ENCODE measurements at regions not wholly inside any gene's neighbourhood (a gene's known extent, or its start where the extent isn't known, plus 50 kb on each side); places are given as distances from the start of the nearest gene placed in this dataset.
"Not testable (repeated sequence)": the region's sequence is repeated elsewhere in the genome, so short reads cannot be mapped to it uniquely, and the experiment has no call there.

- no peak for DNase-seq (ENCODE audit: low read depth)
Measured at GRCh38 chr9:21598749-21599148, 116.6 kb upstream of the IFNE start.

- no peak for DNase-seq (ENCODE audit: low read depth)
Measured at GRCh38 chr9:21605489-21605931, 123.4 kb upstream of the IFNE start.

GRCh38 chr9:21607576-21607975 lies 125.5 kb upstream of the IFNE start:
- DNase-seq (ENCODE audit: low read depth): no peak

- DNase-seq (ENCODE audit: low read depth): no peak
Measured at GRCh38 chr9:21608200-21608599, 126.1 kb upstream of the IFNE start.

DNA sequence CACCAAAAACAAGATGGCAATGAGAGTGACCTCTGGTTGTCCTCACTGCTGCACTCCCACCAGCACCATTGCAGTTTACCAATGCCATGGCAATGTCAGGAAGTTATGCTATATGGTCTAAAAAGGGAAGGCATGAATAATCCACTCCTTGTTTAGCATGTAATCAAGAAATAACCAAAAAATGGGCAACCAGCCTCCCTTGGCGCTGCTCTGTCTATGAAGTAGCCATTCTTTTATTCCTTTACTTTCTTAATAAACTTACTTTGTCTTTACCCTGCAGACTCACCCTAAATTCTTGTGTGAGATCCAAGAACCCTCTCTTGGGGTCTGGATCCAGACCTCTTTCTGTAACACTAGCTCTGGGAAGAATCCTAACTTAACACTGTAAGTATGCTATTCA lies 127.4 kb upstream of the IFNE start:
- no peak for DNase-seq (ENCODE audit: low read depth)

- DNase-seq (ENCODE audit: low read depth): no peak
Measured at GRCh38 chr9:21611891-21612290, 129.8 kb upstream of the IFNE start.

- DNase-seq (ENCODE audit: low read depth): no peak
Measured at GRCh38 chr9:21615018-21615417, 132.9 kb upstream of the IFNE start.

DNA sequence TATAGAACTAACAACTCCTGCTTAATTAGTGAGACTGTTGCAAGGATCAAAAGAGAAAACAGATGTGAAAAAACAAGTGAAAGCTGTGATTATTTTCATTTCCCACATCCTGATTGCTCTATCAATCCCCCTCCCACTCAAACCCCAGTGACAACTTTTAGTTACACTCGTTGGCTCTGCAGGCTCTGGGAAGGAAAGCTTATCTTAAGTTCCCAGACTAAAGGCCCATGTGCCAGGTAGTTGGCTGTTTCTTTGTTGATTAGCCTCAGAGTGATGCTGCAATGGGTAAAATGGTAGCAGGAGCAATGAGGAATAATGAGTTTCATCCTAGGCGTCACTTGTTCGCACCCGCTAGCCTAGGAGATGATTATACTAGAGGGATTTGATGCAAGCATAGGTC lies 133.3 kb upstream of the IFNE start:
- no peak for DNase-seq (ENCODE audit: low read depth)

GRCh38 chr9:21616082-21616778 lies 134.1 kb upstream of the IFNE start:
- no peak for DNase-seq (ENCODE audit: low read depth)

GRCh38 chr9:21624675-21625644 lies 142.8 kb upstream of the IFNE start:
- DNase-seq (ENCODE audit: low read depth): no peak

GRCh38 chr9:21626493-21626892 lies 144.4 kb upstream of the IFNE start:
- DNase-seq (ENCODE audit: low read depth): no peak

DNA sequence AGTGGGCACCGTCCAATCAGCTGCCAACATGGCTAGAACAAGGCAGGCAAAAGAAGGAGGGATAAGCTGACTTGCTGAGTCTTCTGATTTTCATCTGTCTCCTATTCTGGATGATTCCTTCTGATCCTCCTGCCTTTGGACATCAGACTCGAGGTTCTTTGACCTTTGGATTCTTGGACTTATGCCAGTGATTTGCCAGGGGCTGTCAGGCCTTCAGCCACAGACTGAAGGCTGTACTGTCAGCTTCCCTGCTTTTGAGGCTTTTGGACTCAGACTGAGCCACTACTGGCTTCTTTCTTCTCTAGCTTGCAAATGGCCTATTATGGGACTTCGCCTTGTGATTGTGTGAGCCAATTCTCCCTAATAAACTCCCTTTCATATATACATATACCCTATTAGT lies 146.8 kb upstream of the IFNE start:
- DNase-seq (ENCODE audit: low read depth): not testable (repeated sequence)

GRCh38 chr9:21634951-21635350 lies 152.8 kb upstream of the IFNE start:
- DNase-seq (ENCODE audit: low read depth): no peak

DNA sequence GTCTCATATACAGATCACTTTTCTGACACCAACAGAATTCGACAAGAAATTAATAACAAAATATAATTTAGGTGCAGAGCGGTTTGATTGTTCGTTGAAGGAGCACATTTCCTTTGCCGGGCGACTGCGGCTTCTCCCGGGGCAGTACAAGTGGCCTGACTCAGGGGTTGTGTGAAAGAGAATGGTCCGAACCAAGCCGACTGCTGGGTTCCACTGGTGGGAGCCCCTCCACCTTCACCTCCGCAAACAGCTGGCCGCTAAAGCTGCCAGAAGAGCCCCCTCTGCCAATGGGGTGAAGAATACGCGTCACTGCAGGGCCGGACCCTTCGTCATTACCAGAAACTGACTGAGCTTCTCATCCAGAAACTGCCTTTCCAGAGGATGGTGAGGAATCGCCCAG lies 156.0 kb upstream of the IFNE start:
- no peak for DNase-seq (ENCODE audit: low read depth)

DNA sequence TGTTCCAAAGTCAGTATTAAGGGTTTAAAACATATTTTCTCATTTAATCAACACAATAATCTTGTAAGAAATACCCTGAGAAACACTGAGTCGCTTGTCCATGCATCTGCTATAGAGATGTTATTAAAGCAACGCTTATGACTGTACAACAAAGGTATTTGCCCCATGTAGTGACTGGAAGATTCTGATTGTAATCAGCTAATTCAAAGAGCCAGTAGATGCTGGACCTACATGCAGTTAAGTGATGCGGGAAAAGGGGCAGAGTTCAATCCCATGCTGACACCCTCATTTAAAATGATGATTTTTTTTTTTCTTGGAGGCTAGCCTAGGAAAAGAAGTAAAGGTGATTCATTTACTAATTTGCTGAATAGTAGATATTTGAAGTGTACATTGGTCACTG lies 149.3 kb upstream of the MTAP start:
- no peak for DNase-seq (ENCODE audit: low read depth)

DNA sequence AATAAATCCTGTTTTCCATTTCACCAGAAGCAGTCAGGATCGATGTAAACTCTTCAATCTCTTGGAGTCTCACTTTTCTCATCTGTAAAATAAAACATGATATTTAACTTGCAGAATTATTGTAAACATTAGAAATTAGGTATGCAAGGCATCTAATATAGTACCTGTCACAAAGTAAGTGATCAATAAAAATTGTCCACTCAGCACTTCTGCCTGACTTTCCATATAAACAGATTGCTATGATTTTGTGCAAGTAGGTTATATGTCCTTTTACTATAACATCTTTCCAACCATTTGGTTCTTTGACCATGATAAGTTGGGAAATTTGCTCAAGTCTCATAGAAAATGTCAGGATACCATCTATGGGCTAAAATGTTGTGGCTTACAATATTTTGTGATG lies 148.8 kb upstream of the MTAP start:
- no peak for DNase-seq (ENCODE audit: low read depth)

GRCh38 chr9:21656776-21657674 lies 145.4 kb upstream of the MTAP start:
- DNase-seq (ENCODE audit: low read depth): no peak

DNA sequence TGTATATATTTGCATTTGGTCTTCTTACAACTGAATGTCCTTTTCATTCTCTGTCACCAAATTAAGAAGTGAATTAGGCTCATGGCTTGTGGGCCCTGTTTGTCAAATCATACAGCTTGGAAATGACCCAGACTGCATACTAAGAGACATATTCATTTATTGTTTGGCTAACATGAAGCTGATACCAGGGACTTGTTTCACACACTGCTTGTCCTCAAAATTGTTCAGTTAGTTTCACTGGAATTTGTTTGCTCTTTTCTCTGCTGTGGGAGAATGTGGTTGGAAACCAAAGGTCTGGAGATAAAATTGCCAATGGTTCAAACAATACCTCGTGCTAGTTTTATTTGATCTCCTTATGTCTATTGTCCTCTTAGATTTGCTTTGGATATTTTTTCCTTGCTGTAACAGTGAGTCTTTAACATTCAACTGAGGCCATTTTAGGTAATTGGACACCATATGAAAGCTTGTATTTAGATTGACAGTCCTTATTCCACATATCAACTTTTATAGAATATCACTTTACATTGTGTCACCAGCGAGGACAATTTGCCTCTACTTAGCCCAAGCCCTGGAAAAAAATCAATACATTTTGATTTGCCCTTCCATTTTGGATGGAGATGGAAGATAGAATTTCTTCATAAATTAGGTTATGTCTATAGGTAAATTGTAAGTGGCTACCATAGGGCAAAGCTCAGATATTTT lies 144.3 kb upstream of the MTAP start:
- DNase-seq (ENCODE audit: low read depth): no peak

- no peak for DNase-seq (ENCODE audit: low read depth)
Measured at GRCh38 chr9:21660976-21661375, 141.5 kb upstream of the MTAP start.

- DNase-seq (ENCODE audit: low read depth): no peak
Measured at GRCh38 chr9:21661626-21662025, 140.8 kb upstream of the MTAP start.

DNA sequence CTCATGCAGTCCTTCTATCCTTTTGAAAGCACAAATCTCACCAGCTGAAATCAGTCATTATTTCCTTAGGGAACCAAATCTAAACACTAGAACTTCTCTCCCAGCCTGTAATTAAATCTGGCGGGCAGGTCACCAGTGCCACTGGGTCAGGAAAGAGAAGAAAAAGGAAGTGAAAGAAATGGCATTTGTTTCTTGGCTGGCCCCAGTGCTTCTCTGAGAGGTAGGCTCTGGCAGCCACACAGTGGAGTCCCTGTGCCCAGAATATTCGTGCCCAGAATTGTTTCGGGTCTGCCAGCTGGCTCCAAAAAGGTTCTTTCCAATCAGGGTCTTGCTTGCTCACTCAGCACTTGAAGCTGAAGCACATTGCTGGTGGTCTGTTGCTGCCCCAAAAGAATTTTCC lies 133.9 kb upstream of the MTAP start:
- no peak for DNase-seq (ENCODE audit: low read depth)

- no peak for DNase-seq (ENCODE audit: low read depth)
Measured at GRCh38 chr9:21669701-21670100, 132.7 kb upstream of the MTAP start.

Measured in stimulated activated CD8-positive, alpha-beta memory T cell treated with anti-CD3 and anti-CD28 coated beads, Interleukin-7, amount 100 ng/mL, for 24 hours (primary cell).